Suprapubic skin (tissue), 4 donors: ENCODE measurements at regions not wholly inside any gene's neighbourhood (a gene's known extent, or its start where the extent isn't known, plus 50 kb on each side); places are given as distances from the start of the nearest gene placed in this dataset.

ENCODE experiments used
- CTCF ChIP-seq, 2 donors: fragments of 200-600 bp in 1 of 2; fragments of 450-650 bp in 1 of 2; sonication (generic) in 1 of 2; IDR thresholded peaks; one replicate each; pipeline ENCODE4 v1.5.1; 2016 to 2019; ENCODE audit warnings: antibody characterized with exemption in 2 of 2, mild to moderate bottlenecking in 1 of 2, moderate library complexity in 1 of 2
- POLR2A ChIP-seq, 2 donors: fragments of 450-650 bp; IDR thresholded peaks; one replicate each; pipeline ENCODE4 v1.6.1; 2017; ENCODE audit warnings: antibody characterized with exemption in 2 of 2, mild to moderate bottlenecking in 2 of 2, moderate library complexity in 2 of 2
- POLR2AphosphoS5 ChIP-seq, 3 donors: sonication (generic); formaldehyde crosslinking; IDR thresholded peaks; one replicate each; pipeline ENCODE4 v1.6.1; 2017; ENCODE audit warnings: antibody characterized with exemption in 3 of 3

DNA sequence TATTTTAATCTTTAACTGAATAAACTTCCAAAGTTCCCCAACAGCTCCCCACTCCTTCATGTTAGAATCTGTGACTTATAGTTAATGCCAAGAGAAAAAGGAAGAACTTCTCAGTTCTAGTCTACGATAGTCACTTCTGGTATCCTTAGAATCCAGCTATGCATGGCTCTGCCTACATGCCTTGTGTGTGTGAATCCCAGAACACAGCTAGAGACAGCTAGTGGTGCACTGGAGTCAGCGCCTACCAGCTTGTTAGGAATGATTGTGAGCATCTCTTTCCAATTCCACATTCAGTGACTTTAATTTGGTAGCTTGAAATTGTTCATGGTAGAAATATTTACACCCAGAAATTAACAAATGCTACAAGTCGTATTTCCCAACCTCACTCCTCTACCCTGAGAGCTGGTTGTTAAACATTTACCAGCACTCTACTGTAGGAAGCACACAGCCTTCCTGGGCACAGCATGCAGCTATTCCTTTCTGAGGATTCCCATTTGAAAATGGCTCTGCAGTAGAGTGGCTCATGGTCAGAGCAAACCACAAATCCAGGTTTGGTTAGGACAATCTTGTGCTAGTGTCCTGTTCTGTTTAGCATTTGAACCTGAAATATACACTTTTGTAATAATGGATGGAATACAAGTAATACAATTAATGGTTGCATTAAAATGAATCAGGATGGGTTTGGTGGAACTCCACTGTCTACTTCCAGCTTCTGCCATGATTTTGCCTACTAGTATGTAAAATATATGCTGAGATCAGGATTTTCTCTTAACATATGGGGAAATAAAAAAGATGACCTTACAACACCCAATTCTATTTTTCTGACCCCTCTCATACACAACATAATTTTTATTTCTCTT, 371.0 kb upstream of the GBE1 start:
- TF ChIP-seq POLR2A (IDR thresholded peaks at IDR 0.05) (no peak), POLR2AphosphoS5 (IDR thresholded peaks at IDR 0.05) (no peak), CTCF (IDR thresholded peaks at IDR 0.05) (no peak)
